ENCODE measurements at regions not wholly inside any gene's neighbourhood (a gene's known extent, or its start where the extent isn't known, plus 50 kb on each side); places are given as distances from the start of the nearest gene placed in this dataset.

DNA sequence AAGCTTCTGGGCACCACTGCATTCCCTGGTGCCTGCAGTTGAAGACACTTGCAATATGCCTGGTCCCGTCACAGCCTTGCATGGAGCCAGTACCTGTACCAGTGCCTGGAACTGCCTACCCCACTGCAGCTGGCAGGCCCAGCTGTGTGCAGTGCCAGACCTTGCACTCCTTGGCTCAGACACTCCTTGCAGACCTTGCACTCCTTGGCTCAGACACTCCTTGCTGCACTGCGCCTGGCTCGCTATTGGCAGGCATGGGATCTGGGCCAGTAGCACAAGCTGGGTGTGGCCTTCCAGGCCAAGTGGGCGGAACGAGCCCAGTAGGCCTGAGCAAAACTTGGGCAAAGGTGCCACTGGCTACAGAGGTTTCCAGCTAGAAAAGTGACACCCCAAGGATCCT, 1189.1 kb downstream of the GRIK2 start:
- TF ChIP-seq, protein P1, sequence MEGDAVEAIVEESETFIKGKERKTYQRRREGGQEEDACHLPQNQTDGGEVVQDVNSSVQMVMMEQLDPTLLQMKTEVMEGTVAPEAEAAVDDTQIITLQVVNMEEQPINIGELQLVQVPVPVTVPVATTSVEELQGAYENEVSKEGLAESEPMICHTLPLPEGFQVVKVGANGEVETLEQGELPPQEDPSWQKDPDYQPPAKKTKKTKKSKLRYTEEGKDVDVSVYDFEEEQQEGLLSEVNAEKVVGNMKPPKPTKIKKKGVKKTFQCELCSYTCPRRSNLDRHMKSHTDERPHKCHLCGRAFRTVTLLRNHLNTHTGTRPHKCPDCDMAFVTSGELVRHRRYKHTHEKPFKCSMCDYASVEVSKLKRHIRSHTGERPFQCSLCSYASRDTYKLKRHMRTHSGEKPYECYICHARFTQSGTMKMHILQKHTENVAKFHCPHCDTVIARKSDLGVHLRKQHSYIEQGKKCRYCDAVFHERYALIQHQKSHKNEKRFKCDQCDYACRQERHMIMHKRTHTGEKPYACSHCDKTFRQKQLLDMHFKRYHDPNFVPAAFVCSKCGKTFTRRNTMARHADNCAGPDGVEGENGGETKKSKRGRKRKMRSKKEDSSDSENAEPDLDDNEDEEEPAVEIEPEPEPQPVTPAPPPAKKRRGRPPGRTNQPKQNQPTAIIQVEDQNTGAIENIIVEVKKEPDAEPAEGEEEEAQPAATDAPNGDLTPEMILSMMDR (IDR thresholded peaks at IDR 0.05; ENCODE audit: insufficient read depth, low read length, poor library complexity, severe bottlenecking) = no peak
- H3K36me3 ChIP-seq (ENCODE audit: control insufficient read depth, insufficient read depth, low read length) = no peaks in the 10 kb centered on the region
- no peak for DNase-seq (ENCODE audit: extremely low read depth, insufficient read length)
- H3K4me3 ChIP-seq (replicated peaks; ENCODE audit: low read depth, low read length) = no peak overlapping the region
- no peaks in the 10 kb centered on the region for H3K27me3 ChIP-seq (replicated peaks; ENCODE audit: control insufficient read depth, insufficient read depth, low read length)

DNA sequence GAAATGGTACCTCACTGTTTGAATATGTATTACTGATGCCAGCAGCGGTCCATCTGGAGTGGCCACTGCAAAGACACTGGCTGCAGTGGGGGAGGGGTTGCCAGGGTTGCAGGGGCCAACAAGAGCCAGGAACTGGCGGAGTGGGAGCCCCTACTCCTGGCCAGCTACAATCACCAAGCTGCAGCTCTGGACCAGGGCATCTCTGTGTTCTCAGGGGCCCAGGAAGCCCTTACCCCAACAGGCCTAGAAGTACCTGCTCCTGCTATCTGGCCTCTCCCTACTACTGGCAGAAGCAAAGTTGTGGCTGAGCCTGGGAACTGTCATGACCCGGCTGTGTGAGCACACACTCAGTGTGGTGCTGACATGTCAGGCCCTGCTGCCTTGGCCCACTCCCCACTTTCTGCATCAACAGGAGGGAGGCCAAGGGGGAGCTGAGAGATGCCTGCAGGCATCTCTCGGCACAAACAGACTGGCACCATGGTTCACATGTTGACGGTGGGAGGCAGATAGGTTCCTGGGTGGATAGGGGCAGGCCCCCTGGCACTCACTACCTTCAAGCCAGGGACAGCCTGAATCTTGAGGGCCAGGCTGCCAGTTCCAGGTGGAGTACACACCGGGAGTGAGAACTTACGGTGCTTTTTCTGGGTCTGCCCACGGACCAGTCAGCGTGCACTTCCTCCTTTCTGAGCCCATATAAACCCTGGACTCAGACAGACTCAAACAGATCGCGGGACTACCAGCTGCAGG, 1188.0 kb downstream of the GRIK2 start:
- no peaks in the 10 kb centered on the region for H3K27me3 ChIP-seq (replicated peaks; ENCODE audit: control insufficient read depth, insufficient read depth, low read length)
- TF ChIP-seq, protein P1 (IDR thresholded peaks at IDR 0.05; ENCODE audit: insufficient read depth, low read length, poor library complexity, severe bottlenecking) = no peak
- H3K4me3 ChIP-seq (replicated peaks; ENCODE audit: low read depth, low read length) = no peak overlapping the region
- DNase-seq (ENCODE audit: extremely low read depth, insufficient read length) = no peak
- no peaks in the 10 kb centered on the region for H3K36me3 ChIP-seq (ENCODE audit: control insufficient read depth, insufficient read depth, low read length)

DNA sequence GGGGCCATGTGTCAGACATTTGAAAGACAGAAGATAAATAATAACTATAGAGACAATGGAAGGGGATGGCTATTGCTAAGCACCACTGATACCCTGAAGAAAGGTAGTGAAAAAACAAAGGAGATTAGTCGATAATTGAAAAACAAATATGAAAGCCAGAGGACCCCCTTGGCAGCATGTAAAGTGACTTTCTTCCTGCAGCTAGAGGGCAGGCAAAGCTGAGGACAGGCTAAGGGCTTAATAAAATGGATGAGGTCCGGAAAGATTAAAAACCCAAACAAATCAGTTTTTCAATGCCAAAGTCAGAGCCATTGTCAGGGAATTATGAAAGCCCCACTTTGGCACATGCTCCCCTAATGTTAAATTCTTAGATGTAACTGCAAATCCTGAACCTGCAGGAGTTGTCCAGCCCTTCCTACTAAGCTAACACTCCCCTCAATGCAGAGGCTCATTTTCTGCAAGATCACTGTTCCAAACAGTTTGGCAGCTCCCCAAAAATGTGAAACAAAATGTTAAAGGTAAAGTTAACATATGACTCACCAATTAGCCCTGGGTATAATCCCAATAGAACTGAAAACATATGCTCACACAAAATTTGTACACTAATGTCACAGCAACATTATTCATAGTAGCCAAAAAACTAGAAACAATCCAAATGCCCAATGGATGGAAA, 1177.9 kb downstream of the GRIK2 start:
- TF ChIP-seq, protein P1 (IDR thresholded peaks at IDR 0.05; ENCODE audit: insufficient read depth, low read length, poor library complexity, severe bottlenecking) = no peak
- Histone ChIP-seq H3K27me3 (replicated peaks; ENCODE audit: control insufficient read depth, insufficient read depth, low read length) (no peaks in the 10 kb centered on the region), H3K4me3 (replicated peaks; ENCODE audit: low read depth, low read length) (no peak overlapping the region), H3K36me3 (ENCODE audit: control insufficient read depth, insufficient read depth, low read length) (no peaks in the 10 kb centered on the region)
- no peak for DNase-seq (ENCODE audit: extremely low read depth, insufficient read length)

DNA sequence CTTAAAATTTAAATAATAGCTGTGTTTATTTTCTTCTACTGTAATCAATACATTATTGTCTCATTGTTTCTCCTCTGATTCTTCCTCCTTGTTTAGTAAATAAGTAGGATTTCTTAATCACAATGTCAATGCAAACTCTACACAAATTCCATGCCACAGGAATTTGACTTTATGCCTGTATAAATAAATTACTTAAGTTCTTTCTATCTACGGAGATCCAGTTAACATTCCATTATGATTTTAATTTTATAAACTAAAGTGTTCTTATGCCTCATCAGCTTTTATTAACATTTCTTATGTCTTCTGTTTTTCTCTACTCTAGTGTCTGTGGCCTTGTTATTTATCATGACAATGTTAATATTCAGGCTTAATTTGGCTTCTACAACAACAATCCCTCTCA, 1169.2 kb downstream of the GRIK2 start:
- DNase-seq (ENCODE audit: extremely low read depth, insufficient read length) = no peak
- no peaks in the 10 kb centered on the region for H3K36me3 ChIP-seq (ENCODE audit: control insufficient read depth, insufficient read depth, low read length)
- H3K27me3 ChIP-seq (replicated peaks; ENCODE audit: control insufficient read depth, insufficient read depth, low read length) = no peaks in the 10 kb centered on the region
- TF ChIP-seq, protein P1 (IDR thresholded peaks at IDR 0.05; ENCODE audit: insufficient read depth, low read length, poor library complexity, severe bottlenecking) = no peak
- no peak overlapping the region for H3K4me3 ChIP-seq (replicated peaks; ENCODE audit: low read depth, low read length)

DNA sequence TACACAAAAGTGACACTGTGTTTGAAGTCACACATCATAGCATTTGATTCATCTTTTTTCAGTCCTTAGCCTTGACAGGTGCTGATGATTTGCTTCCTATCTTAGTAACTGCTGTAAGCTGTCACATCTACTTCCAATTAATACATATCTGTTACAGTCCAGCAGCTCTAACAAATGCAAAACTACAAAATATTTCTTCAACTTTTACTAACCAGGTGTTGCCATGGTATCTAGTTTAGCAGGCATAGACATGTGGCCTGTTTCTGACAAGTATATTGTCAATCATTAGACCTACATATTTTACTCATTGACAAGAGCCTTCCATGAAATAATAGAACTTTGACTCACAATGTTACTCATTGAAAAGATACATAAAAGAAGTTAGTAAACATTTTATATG, 1159.7 kb downstream of the GRIK2 start:
- no peak for DNase-seq (ENCODE audit: extremely low read depth, insufficient read length)
- Histone ChIP-seq H3K27me3 (replicated peaks; ENCODE audit: control insufficient read depth, insufficient read depth, low read length) (no peaks in the 10 kb centered on the region), H3K4me3 (replicated peaks; ENCODE audit: low read depth, low read length) (no peak overlapping the region), H3K36me3 (ENCODE audit: control insufficient read depth, insufficient read depth, low read length) (no peaks in the 10 kb centered on the region)
- TF ChIP-seq, protein P1 (IDR thresholded peaks at IDR 0.05; ENCODE audit: insufficient read depth, low read length, poor library complexity, severe bottlenecking) = no peak
